GM23248 (cell line): ENCODE measurements at regions not wholly inside any gene's neighbourhood (a gene's known extent, or its start where the extent isn't known, plus 50 kb on each side); places are given as distances from the start of the nearest gene placed in this dataset.

Experiments used
- EZH2 ChIP-seq: fragments of 200-600 bp; sonication (generic); IDR thresholded peaks from 2 replicates; pipeline ENCODE4 v1.6.1; 2018; ENCODE audit warnings: antibody characterized with exemption, mild to moderate bottlenecking; ENCODE audit not compliant: insufficient read depth, poor library complexity, severe bottlenecking
- EZH2phosphoT487 ChIP-seq: fragments of 200-600 bp; sonication (generic); IDR thresholded peaks from 2 replicates; pipeline ENCODE4 v1.6.1; 2018; ENCODE audit warnings: antibody characterized with exemption, moderate library complexity, mild to moderate bottlenecking, low read depth; ENCODE audit not compliant: insufficient read depth

DNA sequence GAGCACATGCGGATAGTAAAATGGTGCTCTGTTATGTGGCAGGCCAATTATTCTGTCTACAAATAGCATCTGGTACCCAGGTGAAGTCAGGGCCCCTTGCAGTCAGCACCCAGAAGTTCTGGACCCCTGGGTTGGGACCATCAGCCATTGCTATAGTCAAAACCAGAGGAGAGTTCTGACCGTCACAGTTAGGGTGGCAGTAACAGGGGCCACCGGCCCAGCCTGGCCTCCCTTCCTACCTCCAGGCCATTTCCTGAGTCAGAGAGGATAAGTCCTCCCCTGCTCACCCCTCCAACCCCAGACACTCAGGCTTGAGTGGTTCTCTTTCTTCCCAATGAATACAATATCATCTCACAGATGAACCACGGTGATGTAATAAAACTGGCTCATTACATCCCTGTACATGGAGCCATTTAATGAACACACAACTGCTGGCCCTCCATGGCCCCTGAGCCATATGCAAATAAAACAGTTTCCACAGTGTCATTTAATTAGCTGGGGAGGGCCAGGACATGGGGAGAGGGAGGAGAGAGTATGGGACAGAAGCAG is 673.6 kb downstream of the MATN1 start:
- TF ChIP-seq EZH2 = no peak
- TF ChIP-seq EZH2phosphoT487 = no peak
